Caco-2 (cell line): ENCODE measurements at regions not wholly inside any gene's neighbourhood (a gene's known extent, or its start where the extent isn't known, plus 50 kb on each side); places are given as distances from the start of the nearest gene placed in this dataset.

Source experiments
- BruUV-seq: library from RNA; stranded (reverse); fragments of 400-500 nt; replicated peaks from 2 replicates; lab custom pipeline; 2021; lab: Mats Ljungman, UMichigan
- CTCF ChIA-PET: fragments of 300-600 bp; sonication (Branson Sonifier 250); formaldehyde crosslinking; loops from one replicate; lab custom pipeline; 2022; ENCODE audit warnings: antibody characterized with exemption; lab: Charles Lee
- POLR2A ChIA-PET: fragments of 300-600 bp; sonication (Branson Sonifier 250); formaldehyde crosslinking; loops from one replicate; lab custom pipeline; 2022; ENCODE audit warnings: antibody characterized with exemption; lab: Charles Lee
- DNase-seq, 2 experiments: peaks; one replicate each; pipeline versions ENCODE4 v3.0.0 to v3.0.0-alpha.2; 2020 to 2022
- H3K27me3 ChIP-seq: replicated peaks from 2 replicates; pipeline ENCODE4 v1.6.0; 2011; ENCODE audit warnings: low read length; ENCODE audit not compliant: control insufficient read depth, insufficient read depth
- H3K36me3 ChIP-seq: 2 replicates; pipeline ENCODE4 v1.5.1; 2011; ENCODE audit warnings: low read length; ENCODE audit not compliant: control insufficient read depth, insufficient read depth
- H3K4me1 ChIP-seq: fragments of 250-450 bp; sonication (Bioruptor Pico); 2 replicates; pipeline ENCODE4 v1.5.1; 2020; ENCODE audit warnings: mild to moderate bottlenecking
- H3K4me3 ChIP-seq: 2 replicates; pipeline ENCODE4 v1.5.1; 2011; ENCODE audit warnings: low read depth, mild to moderate bottlenecking, control low read depth, low read length
- H3K9me3 ChIP-seq: fragments of 250-450 bp; sonication (Bioruptor Pico); 2 replicates; pipeline ENCODE4 v1.5.1; 2020; ENCODE audit warnings: mild to moderate bottlenecking, moderate library complexity
- H3K27ac Mint-ChIP-seq: one replicate; pipeline ENCODE4 v1.8.0; 2022; ENCODE audit warnings: mixed read lengths; ENCODE audit not compliant: unreplicated experiment
- H3K27me3 Mint-ChIP-seq: one replicate; pipeline ENCODE4 v1.8.0; 2022; ENCODE audit warnings: mixed read lengths; ENCODE audit not compliant: insufficient read depth, unreplicated experiment
- H3K36me3 Mint-ChIP-seq: one replicate; pipeline ENCODE4 v1.8.0; 2022; ENCODE audit warnings: mild to moderate bottlenecking, mixed read lengths; ENCODE audit not compliant: insufficient read depth, unreplicated experiment
- H3K4me1 Mint-ChIP-seq: one replicate; pipeline ENCODE4 v1.8.0; 2022; ENCODE audit warnings: low read depth, mixed read lengths; ENCODE audit not compliant: unreplicated experiment
- H3K4me3 Mint-ChIP-seq: one replicate; pipeline ENCODE4 v1.8.0; 2022; ENCODE audit warnings: mild to moderate bottlenecking, moderate library complexity, mixed read lengths; ENCODE audit not compliant: unreplicated experiment
- H3K9me3 Mint-ChIP-seq: one replicate; pipeline ENCODE4 v1.8.0; 2022; ENCODE audit warnings: mixed read lengths; ENCODE audit not compliant: unreplicated experiment
- CTCF ChIP-seq, 2 experiments: fragments of 200-600 bp in 1 of 2; IDR thresholded peaks; 1 replicate in 1 of 2; 2 replicates in 1 of 2; pipeline versions ENCODE4 v1.5.1 to v1.8.0; 2011 to 2022; ENCODE audit warnings: antibody characterized with exemption in 1 of 2, control low read depth in 1 of 2, inconsistent platforms in 1 of 2, low read depth in 1 of 2, low read length in 1 of 2, mild to moderate bottlenecking in 1 of 2, moderate library complexity in 1 of 2; ENCODE audit not compliant: insufficient read depth in 1 of 2, severe bottlenecking in 1 of 2, unreplicated experiment in 1 of 2
- intact Hi-C: fragments of 100-400 bp; cut with micrococcal nuclease; formaldehyde crosslinking; loops from one replicate; pipeline ENCODE4 v1.10.0; 2022; ENCODE audit not compliant: unreplicated experiment

GRCh38 chr2:109070290-109070689 lies 58.7 kb upstream of the SH3RF3 start:
- TF ChIP-seq CTCF (IDR thresholded peaks at IDR 0.05; ENCODE audit: insufficient read depth in 1 of 2, low read depth in 1 of 2, low read length in 1 of 2, severe bottlenecking in 1 of 2, unreplicated experiment in 1 of 2) = no peak
- BruUV-seq = TSS peak; percentile 74
- Histone ChIP-seq H3K27me3 (no peaks in the 10 kb centered on the region), H3K36me3 (no peaks in the 10 kb centered on the region), H3K4me3 (no peak overlapping the region), H3K9me3 (no peaks in the 10 kb centered on the region), H3K4me1 (peaks cover 51% of the 10 kb centered on the region)
- no peaks in the 10 kb centered on the region for H3K27me3 Mint-ChIP-seq
- intact Hi-C loops = loop anchor here (1.0 kb wide), 1 partner anchor 8 kb away; no protein-coding TSS in a partner anchor
- ChIA-PET POLR2A (interaction anchor here (0.7 kb wide), 1 partner anchor 492 kb away, joined by 3 read pairs; no protein-coding TSS in a partner anchor), CTCF (no interaction called here)
- peaks cover 16% of the 10 kb centered on the region for H3K36me3 Mint-ChIP-seq
- H3K9me3 Mint-ChIP-seq = peaks cover 26% of the 10 kb centered on the region
- peak overlapping the region; percentile 97 for H3K27ac Mint-ChIP-seq
- peaks cover 29% of the 10 kb centered on the region for H3K4me1 Mint-ChIP-seq
- peak; percentile 42 to 58 for DNase-seq
- H3K4me3 Mint-ChIP-seq = peak overlapping the region; percentile 65

- no TSS peak for BruUV-seq
- DNase-seq = peak; percentile 90 to 94
- H3K27me3 ChIP-seq = no peaks in the 10 kb centered on the region
- peak overlapping the region; percentile 65 for H3K4me3 Mint-ChIP-seq
- no peak for TF ChIP-seq CTCF (IDR thresholded peaks at IDR 0.05; ENCODE audit: insufficient read depth in 1 of 2, low read depth in 1 of 2, low read length in 1 of 2, severe bottlenecking in 1 of 2, unreplicated experiment in 1 of 2)
- POLR2A ChIA-PET = interaction anchor here (0.8 kb wide), 1 partner anchor 49 kb away, joined by 4 read pairs; no protein-coding TSS in a partner anchor
- CTCF ChIA-PET = interaction anchor here (1.2 kb wide), 1 partner anchor 49 kb away, joined by 3 read pairs; no protein-coding TSS in a partner anchor
- peaks cover 16% of the 10 kb centered on the region for H3K36me3 Mint-ChIP-seq
- H3K9me3 Mint-ChIP-seq = peaks cover 26% of the 10 kb centered on the region
- H3K9me3 ChIP-seq = no peaks in the 10 kb centered on the region
- no peaks in the 10 kb centered on the region for H3K36me3 ChIP-seq
- H3K4me1 Mint-ChIP-seq = peaks cover 34% of the 10 kb centered on the region
- peaks cover 58% of the 10 kb centered on the region for H3K4me1 ChIP-seq
- H3K27me3 Mint-ChIP-seq = no peaks in the 10 kb centered on the region
- peak overlapping the region; percentile 97 for H3K27ac Mint-ChIP-seq
- H3K4me3 ChIP-seq = no peak overlapping the region
- intact Hi-C loops = loop anchor here (1.0 kb wide), 3 partner anchors 7 to 59 kb away; no protein-coding TSS in a partner anchor
These were observed 59.4 kb upstream of the SH3RF3 start for GRCh38 chr2:109069331-109070194.

GRCh38 chr2:109068811-109069210 lies 60.2 kb upstream of the SH3RF3 start:
- no peak for DNase-seq
- Histone ChIP-seq H3K36me3 (no peaks in the 10 kb centered on the region), H3K27me3 (no peaks in the 10 kb centered on the region), H3K4me3 (no peak overlapping the region), H3K4me1 (peaks cover 63% of the 10 kb centered on the region), H3K9me3 (no peaks in the 10 kb centered on the region)
- Mint-ChIP-seq H3K27me3 (no peaks in the 10 kb centered on the region), H3K36me3 (peaks cover 16% of the 10 kb centered on the region), H3K4me3 (no peak overlapping the region), H3K27ac (peak overlapping the region; percentile 97), H3K9me3 (peaks cover 22% of the 10 kb centered on the region), H3K4me1 (peaks cover 34% of the 10 kb centered on the region)
- no peak for TF ChIP-seq CTCF (IDR thresholded peaks at IDR 0.05; ENCODE audit: insufficient read depth in 1 of 2, low read depth in 1 of 2, low read length in 1 of 2, severe bottlenecking in 1 of 2, unreplicated experiment in 1 of 2)
- TSS peak; percentile 80 for BruUV-seq
- POLR2A ChIA-PET = no interaction called here
- intact Hi-C loops = loop anchor here (1.0 kb wide), 2 partner anchors 49 to 59 kb away; no protein-coding TSS in a partner anchor
- CTCF ChIA-PET = interaction anchor here (1.2 kb wide), 1 partner anchor 48 kb away, joined by 3 read pairs; no protein-coding TSS in a partner anchor
